Fibroblast of villous mesenchyme (primary cell): ENCODE measurements at regions not wholly inside any gene's neighbourhood (a gene's known extent, or its start where the extent isn't known, plus 50 kb on each side); places are given as distances from the start of the nearest gene placed in this dataset.
"Not testable (repeated sequence)": the region's sequence is repeated elsewhere in the genome, so short reads cannot be mapped to it uniquely, and the experiment has no call there.

Source experiments
- DNase-seq: peaks from one replicate; pipeline ENCODE4 v3.0.0-alpha.2; 2010; ENCODE audit warnings: low read depth
- H3K4me3 ChIP-seq: 2 replicates; pipeline ENCODE4 v1.5.1; 2011; ENCODE audit warnings: low read depth, mild to moderate bottlenecking, low read length
- TF ChIP-seq, protein P1 (sequence below): IDR thresholded peaks from 2 replicates; pipeline ENCODE4 v1.5.1; 2012; ENCODE audit warnings: low read depth, mild to moderate bottlenecking, low read length; ENCODE audit not compliant: insufficient read depth

DNA sequence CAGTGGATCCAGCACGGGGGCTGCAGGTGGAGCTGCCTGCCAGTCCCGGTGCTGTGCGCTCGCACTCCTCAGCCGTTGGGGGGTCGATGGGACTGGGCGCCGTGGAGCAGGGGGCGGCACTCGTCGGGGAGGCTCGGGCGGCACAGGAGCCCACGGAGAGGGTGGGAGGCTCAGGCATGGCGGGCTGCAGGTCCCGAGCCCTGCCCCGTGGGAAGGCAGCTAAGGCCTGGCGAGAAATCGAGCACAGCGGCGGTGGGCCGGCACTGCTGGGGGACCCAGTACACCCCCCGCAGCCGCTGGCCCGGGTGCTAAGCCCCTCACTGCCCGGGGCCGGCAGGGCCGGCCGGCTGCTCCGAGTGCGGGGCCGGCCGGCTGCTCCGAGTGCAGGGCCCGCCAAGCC, 52.3 kb upstream of the MARK1 start:
- DNase-seq, H3K4me3 ChIP-seq: not testable (repeated sequence)

DNA sequence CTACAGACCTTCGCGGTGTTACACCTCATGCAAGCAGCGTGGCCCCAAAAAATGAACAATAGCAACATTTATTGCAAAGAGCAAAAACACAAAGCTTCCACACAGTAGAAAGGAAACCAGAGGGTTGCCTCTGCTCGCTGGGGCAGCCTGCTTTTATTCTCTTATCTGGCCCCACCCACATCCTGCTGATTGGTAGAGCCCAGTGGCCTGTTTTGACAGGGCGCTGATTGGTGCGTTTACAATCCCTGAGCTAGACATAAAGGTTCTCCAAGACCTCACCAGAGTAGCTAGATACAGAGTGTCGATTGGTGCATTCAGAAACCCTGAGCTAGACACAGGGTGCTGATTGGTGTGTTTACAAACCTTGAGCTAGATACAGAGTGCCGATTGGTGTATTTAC, 52.8 kb upstream of the MARK1 start:
- not testable (repeated sequence) for H3K4me3 ChIP-seq, DNase-seq

DNA sequence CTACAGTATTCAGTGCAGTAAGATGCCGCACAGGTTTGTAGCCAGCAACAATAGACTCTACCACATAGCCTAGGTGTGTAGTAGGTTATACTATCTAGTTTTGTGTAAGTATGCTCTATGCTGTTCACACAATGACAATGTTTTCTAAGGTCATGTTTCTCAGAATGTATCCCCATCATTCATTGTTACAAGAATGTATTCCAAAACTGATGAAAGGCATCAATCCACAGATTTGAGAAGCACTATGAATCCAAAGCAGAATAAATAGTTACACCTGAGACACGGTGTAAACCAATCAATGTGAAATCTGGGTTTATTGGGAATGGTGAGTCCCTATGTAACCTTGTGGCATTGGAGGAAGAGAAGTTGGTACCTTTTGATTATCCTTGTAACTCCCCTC, 54.5 kb upstream of the MARK1 start:
- DNase-seq: no peak
- no peak overlapping the region for H3K4me3 ChIP-seq
- TF ChIP-seq, protein P1, sequence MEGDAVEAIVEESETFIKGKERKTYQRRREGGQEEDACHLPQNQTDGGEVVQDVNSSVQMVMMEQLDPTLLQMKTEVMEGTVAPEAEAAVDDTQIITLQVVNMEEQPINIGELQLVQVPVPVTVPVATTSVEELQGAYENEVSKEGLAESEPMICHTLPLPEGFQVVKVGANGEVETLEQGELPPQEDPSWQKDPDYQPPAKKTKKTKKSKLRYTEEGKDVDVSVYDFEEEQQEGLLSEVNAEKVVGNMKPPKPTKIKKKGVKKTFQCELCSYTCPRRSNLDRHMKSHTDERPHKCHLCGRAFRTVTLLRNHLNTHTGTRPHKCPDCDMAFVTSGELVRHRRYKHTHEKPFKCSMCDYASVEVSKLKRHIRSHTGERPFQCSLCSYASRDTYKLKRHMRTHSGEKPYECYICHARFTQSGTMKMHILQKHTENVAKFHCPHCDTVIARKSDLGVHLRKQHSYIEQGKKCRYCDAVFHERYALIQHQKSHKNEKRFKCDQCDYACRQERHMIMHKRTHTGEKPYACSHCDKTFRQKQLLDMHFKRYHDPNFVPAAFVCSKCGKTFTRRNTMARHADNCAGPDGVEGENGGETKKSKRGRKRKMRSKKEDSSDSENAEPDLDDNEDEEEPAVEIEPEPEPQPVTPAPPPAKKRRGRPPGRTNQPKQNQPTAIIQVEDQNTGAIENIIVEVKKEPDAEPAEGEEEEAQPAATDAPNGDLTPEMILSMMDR: no peak

DNA sequence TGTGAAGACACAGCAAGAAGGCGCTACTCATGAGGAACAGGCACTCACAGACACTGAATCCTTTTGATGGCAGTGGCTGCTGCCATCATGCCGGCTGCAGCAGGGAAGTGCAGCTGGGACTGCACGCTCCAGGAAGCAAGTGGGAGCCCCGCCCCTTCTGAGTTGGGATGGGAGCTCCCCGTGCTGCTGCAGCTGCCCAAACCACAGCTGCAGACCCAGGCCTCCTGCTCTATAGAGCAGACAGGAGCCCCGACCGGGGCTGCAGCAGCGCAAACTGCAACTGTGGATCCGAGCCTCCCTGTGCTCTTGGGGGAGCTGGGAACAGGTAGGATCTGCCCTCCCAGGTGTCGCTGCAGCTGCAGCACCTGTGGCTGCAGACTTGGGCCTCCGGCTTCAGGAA, 65.2 kb upstream of the MARK1 start:
- no peak overlapping the region for H3K4me3 ChIP-seq
- DNase-seq: no peak
- TF ChIP-seq, protein P1: no peak

DNA sequence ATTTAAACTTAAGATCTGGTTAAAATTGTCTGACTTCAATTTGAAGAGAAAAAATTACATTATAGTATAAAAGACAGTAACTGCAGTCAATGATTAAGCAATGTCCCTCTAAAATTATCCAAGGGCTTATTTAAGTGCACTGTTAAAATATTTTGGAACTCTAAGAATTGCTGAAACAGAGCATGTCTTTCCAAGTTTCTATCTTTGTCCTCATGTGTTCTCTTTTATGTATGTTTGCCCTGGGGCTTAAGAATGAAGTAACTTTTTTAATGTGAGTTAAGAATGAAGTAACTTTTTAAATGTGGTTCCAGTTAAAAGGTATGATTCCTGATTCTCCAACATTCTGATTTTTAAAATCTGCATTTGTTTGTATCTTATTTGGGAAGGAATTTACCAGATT, 69.0 kb upstream of the MARK1 start:
- TF ChIP-seq, protein P1: no peak
- H3K4me3 ChIP-seq: no peak overlapping the region
- DNase-seq: peak; percentile 44

DNA sequence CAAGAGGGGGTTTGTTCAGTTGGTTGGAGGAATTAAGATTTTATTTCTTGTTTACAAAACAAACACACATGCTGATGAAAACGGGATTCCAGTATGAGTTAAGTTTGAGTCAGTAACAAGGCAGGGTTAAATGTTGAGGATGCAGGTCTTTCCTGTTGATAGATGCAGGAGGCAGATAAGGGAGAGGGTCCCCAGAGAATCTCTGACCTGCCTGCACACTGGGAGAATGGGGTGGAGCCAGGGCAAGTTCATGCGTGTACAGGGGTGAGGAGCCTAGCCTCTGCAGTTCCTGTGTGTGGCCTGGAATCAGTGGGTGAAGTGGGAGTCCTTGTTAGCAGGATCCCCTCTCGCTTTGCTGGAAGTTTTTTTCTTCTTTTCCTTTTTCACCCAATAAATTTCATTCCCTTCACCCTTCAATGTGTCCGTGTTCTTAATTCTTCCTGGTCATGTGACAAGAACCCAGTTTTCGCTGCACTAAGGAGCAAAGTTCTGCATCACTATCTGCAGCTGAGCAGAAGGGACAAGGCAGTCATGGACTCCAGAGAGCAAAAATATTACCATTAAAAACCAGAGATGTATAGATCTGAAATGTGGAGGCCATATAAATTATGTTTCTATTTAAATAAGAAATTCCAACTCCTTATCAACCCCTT, 69.9 kb upstream of the MARK1 start:
- TF ChIP-seq, protein P1: no peak
- no peak overlapping the region for H3K4me3 ChIP-seq
- DNase-seq: peak; percentile 43

DNA sequence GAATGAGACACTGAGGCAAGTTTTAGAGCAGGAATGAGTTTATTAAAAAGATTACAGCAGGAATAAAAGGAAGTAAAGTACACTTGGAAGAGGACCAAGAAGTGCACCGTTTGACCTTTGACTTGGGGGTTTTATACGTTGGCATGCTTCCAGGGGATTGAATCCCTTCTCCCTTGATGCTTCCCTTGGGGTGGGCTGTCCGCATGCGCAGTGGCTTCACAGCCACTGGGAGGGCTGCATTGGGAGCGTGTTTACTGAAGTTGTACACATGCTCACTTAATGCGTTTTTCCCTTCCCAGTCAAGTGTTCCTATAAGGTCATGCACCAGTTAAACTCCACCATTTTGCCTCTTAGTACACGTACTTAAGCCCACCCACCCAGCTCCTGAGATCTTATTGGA, 72.4 kb upstream of the MARK1 start:
- TF ChIP-seq, protein P1: no peak
- DNase-seq: no peak
- no peak overlapping the region for H3K4me3 ChIP-seq

DNA sequence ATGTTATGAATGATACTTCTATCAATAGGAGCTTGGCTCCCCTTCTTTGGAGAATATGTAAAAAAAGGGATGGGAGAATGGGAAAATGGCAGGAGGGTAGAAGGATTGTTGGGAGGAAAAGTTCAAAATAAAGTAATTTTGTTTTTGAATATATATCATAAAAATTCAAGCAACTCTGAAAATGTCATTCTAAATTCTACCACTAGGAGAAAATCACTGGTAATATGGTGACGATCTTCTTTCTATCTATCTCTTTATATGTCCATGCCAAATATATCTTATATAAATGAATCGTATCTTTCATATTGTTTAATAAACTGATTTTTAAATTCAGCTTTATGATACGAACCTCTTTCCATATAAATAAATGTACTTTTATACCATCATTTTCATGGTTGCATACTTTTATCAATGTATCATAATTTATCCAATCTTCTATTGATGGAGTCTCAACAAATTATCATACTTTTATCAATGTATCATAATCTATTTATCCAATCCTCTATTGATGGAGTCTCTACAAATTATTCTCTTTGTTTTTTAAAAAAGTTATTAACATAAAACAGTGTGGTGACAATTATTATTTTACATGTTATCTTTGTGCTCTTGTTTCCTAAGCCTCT, 73.7 kb upstream of the MARK1 start:
- H3K4me3 ChIP-seq: no peak overlapping the region
- no peak for DNase-seq
- TF ChIP-seq, protein P1: peak; percentile 25
